ENCODE measurements at regions not wholly inside any gene's neighbourhood (a gene's known extent, or its start where the extent isn't known, plus 50 kb on each side); places are given as distances from the start of the nearest gene placed in this dataset.
A peak's percentile ranks its signal among the peaks of the same experiment; 100 is the strongest.

DNA sequence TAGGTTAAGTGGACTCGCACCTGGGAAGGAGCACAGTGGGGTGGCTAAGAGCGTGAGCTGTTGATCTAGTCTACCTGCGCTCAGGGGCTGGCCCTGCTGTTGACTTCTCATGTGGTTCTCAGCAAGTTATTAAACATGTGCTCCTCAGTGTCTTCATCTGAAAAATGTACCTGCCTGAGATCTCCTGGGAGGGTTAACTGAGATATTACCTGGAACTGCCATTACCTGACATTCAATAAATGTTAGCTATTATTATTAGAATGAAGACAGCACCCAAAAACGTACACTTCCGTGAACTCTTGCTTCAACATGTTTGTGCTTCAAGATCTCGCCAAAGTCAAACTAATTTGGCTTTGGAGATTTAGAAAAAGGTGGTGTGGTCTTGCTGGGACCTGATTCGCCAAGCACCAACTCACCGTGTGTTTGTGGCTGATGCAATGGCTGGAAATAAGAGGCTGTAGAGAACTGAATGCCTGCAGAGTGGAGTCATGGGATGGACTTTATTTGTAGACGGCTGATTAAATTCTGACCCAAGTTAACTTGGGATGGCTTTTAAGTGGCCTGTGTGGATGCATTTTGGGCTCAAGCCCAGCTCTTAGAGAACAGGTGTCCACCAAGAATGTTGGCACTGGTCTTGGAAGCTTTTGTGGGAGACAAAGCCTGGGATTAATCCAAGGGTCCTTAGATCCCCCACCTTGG is 692.9 kb downstream of the QKI start (continued):
- TF ChIP-seq, protein P1, sequence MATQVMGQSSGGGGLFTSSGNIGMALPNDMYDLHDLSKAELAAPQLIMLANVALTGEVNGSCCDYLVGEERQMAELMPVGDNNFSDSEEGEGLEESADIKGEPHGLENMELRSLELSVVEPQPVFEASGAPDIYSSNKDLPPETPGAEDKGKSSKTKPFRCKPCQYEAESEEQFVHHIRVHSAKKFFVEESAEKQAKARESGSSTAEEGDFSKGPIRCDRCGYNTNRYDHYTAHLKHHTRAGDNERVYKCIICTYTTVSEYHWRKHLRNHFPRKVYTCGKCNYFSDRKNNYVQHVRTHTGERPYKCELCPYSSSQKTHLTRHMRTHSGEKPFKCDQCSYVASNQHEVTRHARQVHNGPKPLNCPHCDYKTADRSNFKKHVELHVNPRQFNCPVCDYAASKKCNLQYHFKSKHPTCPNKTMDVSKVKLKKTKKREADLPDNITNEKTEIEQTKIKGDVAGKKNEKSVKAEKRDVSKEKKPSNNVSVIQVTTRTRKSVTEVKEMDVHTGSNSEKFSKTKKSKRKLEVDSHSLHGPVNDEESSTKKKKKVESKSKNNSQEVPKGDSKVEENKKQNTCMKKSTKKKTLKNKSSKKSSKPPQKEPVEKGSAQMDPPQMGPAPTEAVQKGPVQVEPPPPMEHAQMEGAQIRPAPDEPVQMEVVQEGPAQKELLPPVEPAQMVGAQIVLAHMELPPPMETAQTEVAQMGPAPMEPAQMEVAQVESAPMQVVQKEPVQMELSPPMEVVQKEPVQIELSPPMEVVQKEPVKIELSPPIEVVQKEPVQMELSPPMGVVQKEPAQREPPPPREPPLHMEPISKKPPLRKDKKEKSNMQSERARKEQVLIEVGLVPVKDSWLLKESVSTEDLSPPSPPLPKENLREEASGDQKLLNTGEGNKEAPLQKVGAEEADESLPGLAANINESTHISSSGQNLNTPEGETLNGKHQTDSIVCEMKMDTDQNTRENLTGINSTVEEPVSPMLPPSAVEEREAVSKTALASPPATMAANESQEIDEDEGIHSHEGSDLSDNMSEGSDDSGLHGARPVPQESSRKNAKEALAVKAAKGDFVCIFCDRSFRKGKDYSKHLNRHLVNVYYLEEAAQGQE (IDR thresholded peaks at IDR 0.05; ENCODE audit: borderline replicate concordance) = peak; percentile 61; the same call in 1 of the 2 replicates
- TF ChIP-seq, protein P1 (CRISPR knock-in tag; IDR thresholded peaks at IDR 0.05; ENCODE audit: low read depth) = no peak
- TF ChIP-seq POU5F1 (IDR thresholded peaks at IDR 0.05; ENCODE audit: borderline replicate concordance, low read depth, low read length, partially characterized antibody) = no peak
- TF ChIP-seq ZNF41 (CRISPR knock-in tag; conservative IDR thresholded peaks at IDR 0.05) = peak; percentile 31
- TF ChIP-seq SRF (CRISPR knock-in tag; IDR thresholded peaks at IDR 0.05) = 0 out of 4 replicates have a peak, but pooled peaks of 1 of the 2 experiments have one; percentile 21
- TF ChIP-seq POLR3G (IDR thresholded peaks at IDR 0.05; ENCODE audit: extremely low read depth, insufficient read length, insufficient replicate concordance) = no peak
- peak; percentile 45; the same call in 1 of the 2 replicates for TF ChIP-seq CXXC5 (CRISPR knock-in tag; IDR thresholded peaks at IDR 0.05)
- 0 out of 2 replicates have a peak, but pooled peaks have one; percentile 50 for TF ChIP-seq SREBF1 (IDR thresholded peaks at IDR 0.05; ENCODE audit: borderline replicate concordance, low read depth, low read length)
- TF ChIP-seq CEBPG (CRISPR knock-in tag; IDR thresholded peaks at IDR 0.05) = peak; percentile 91
- peak; percentile 92 to 98 for TF ChIP-seq CEBPG (tag; conservative IDR thresholded peaks at IDR 0.05 in 1 of 2, IDR thresholded peaks at IDR 0.05 in 1 of 2)
- TF ChIP-seq RAD21 (CRISPR knock-in tag; conservative IDR thresholded peaks at IDR 0.05 in 1 of 2, IDR thresholded peaks at IDR 0.05 in 1 of 2) = peak in 1 of 2 experiments; percentile 13; a peak in 1 of 4 replicates
- TF ChIP-seq ZNF696 (CRISPR knock-in tag; conservative IDR thresholded peaks at IDR 0.05) = no peak
- peak; percentile 50 for TF ChIP-seq ZEB2 (IDR thresholded peaks at IDR 0.05)
- TF ChIP-seq, protein P2, sequence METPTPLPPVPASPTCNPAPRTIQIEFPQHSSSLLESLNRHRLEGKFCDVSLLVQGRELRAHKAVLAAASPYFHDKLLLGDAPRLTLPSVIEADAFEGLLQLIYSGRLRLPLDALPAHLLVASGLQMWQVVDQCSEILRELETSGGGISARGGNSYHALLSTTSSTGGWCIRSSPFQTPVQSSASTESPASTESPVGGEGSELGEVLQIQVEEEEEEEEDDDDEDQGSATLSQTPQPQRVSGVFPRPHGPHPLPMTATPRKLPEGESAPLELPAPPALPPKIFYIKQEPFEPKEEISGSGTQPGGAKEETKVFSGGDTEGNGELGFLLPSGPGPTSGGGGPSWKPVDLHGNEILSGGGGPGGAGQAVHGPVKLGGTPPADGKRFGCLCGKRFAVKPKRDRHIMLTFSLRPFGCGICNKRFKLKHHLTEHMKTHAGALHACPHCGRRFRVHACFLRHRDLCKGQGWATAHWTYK (CRISPR knock-in tag; IDR thresholded peaks at IDR 0.05) = 0 out of 2 replicates have a peak, but pooled peaks have one; percentile 10
- TF ChIP-seq, protein P3, sequence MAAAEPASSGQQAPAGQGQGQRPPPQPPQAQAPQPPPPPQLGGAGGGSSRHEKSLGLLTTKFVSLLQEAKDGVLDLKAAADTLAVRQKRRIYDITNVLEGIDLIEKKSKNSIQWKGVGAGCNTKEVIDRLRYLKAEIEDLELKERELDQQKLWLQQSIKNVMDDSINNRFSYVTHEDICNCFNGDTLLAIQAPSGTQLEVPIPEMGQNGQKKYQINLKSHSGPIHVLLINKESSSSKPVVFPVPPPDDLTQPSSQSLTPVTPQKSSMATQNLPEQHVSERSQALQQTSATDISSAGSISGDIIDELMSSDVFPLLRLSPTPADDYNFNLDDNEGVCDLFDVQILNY (CRISPR knock-in tag; IDR thresholded peaks at IDR 0.05) = no peak
- 0 out of 2 replicates have a peak, but pooled peaks have one; percentile 35 for TF ChIP-seq JUN (IDR thresholded peaks at IDR 0.05; ENCODE audit: borderline replicate concordance, low read depth, low read length)
- no peak for TF ChIP-seq JUN (CRISPR knock-in tag; IDR thresholded peaks at IDR 0.05; ENCODE audit: borderline replicate concordance)

All from K562 (cell line).